ENCODE measurements at regions not wholly inside any gene's neighbourhood (a gene's known extent, or its start where the extent isn't known, plus 50 kb on each side); places are given as distances from the start of the nearest gene placed in this dataset.

GRCh38 chr13:90833951-90834350 is 513.5 kb upstream of the MIR17HG start:
- H3K27me3 Mint-ChIP-seq (ENCODE audit: low read depth in 2 of 2): no peaks in the 10 kb centered on the region
- DNase-seq (no peak), ATAC-seq (no peak)
- H3K9me3 ChIP-seq (ENCODE audit: control insufficient read depth, insufficient read depth, low read length): no peaks in the 10 kb centered on the region
- no peak overlapping the region for H3K4me3 ChIP-seq (ENCODE audit: low read length)
- H3K4me1 ChIP-seq (ENCODE audit: control insufficient read depth, insufficient read depth, low read length): no peaks in the 10 kb centered on the region
- H3K36me3 Mint-ChIP-seq: no peaks in the 10 kb centered on the region
- no peak overlapping the region for H3K27ac Mint-ChIP-seq
- no peaks in the 10 kb centered on the region for H3K27me3 ChIP-seq (ENCODE audit: control insufficient read depth, insufficient read depth, low read length)
- no peak overlapping the region for H3K4me3 Mint-ChIP-seq
- intact Hi-C loops (cut with micrococcal nuclease): no loop called here
- TF ChIP-seq CTCF (IDR thresholded peaks at IDR 0.05): no peak
- H3K27ac ChIP-seq (ENCODE audit: low read length): no peak overlapping the region
- no peaks in the 10 kb centered on the region for H3K4me1 Mint-ChIP-seq
- peaks cover 10 to 11% of the 10 kb centered on the region in 2 donors for H3K9me3 Mint-ChIP-seq
- H3K36me3 ChIP-seq (ENCODE audit: control insufficient read depth, insufficient read depth, low read length): no peaks in the 10 kb centered on the region

- no peak overlapping the region for H3K27ac ChIP-seq (ENCODE audit: low read length)
- Mint-ChIP-seq H3K9me3 (peaks cover 11% of the 10 kb centered on the region in 2 donors), H3K4me1 (no peaks in the 10 kb centered on the region), H3K36me3 (no peaks in the 10 kb centered on the region), H3K27ac (no peak overlapping the region), H3K27me3 (ENCODE audit: low read depth in 2 of 2) (no peaks in the 10 kb centered on the region), H3K4me3 (no peak overlapping the region)
- no peaks in the 10 kb centered on the region for H3K4me1 ChIP-seq (ENCODE audit: control insufficient read depth, insufficient read depth, low read length)
- ATAC-seq (no peak), DNase-seq (no peak)
- TF ChIP-seq CTCF (IDR thresholded peaks at IDR 0.05): no peak
- no peak overlapping the region for H3K4me3 ChIP-seq (ENCODE audit: low read length)
- no peaks in the 10 kb centered on the region for H3K36me3 ChIP-seq (ENCODE audit: control insufficient read depth, insufficient read depth, low read length)
- no peaks in the 10 kb centered on the region for H3K27me3 ChIP-seq (ENCODE audit: control insufficient read depth, insufficient read depth, low read length)
- intact Hi-C loops (cut with micrococcal nuclease): no loop called here
- H3K9me3 ChIP-seq (ENCODE audit: control insufficient read depth, insufficient read depth, low read length): no peaks in the 10 kb centered on the region
- 88% methylated on average over 4 of the region's 5 CpGs for WGBS (ENCODE audit: insufficient coverage)
These were observed 512.8 kb upstream of the MIR17HG start for GRCh38 chr13:90834700-90835099.

GRCh38 chr13:90835826-90836225 is 511.7 kb upstream of the MIR17HG start:
- TF ChIP-seq CTCF (IDR thresholded peaks at IDR 0.05): no peak
- no peak overlapping the region for H3K4me3 ChIP-seq (ENCODE audit: low read length)
- no peaks in the 10 kb centered on the region for H3K27me3 ChIP-seq (ENCODE audit: control insufficient read depth, insufficient read depth, low read length)
- Mint-ChIP-seq H3K4me3 (no peak overlapping the region), H3K9me3 (peaks cover 18 to 22% of the 10 kb centered on the region in 2 donors), H3K36me3 (no peaks in the 10 kb centered on the region), H3K27me3 (ENCODE audit: low read depth in 2 of 2) (no peaks in the 10 kb centered on the region), H3K27ac (no peak overlapping the region), H3K4me1 (no peaks in the 10 kb centered on the region)
- no peak overlapping the region for H3K27ac ChIP-seq (ENCODE audit: low read length)
- H3K9me3 ChIP-seq (ENCODE audit: control insufficient read depth, insufficient read depth, low read length): peaks cover 4% of the 10 kb centered on the region
- no peaks in the 10 kb centered on the region for H3K4me1 ChIP-seq (ENCODE audit: control insufficient read depth, insufficient read depth, low read length)
- H3K36me3 ChIP-seq (ENCODE audit: control insufficient read depth, insufficient read depth, low read length): no peaks in the 10 kb centered on the region
- no peak for ATAC-seq
- no peak for DNase-seq
- intact Hi-C loops (cut with micrococcal nuclease): no loop called here

GRCh38 chr13:90838317-90838960 is 509.0 kb upstream of the MIR17HG start:
- Histone ChIP-seq H3K27me3 (ENCODE audit: control insufficient read depth, insufficient read depth, low read length) (no peaks in the 10 kb centered on the region), H3K27ac (ENCODE audit: low read length) (no peak overlapping the region), H3K9me3 (ENCODE audit: control insufficient read depth, insufficient read depth, low read length) (peaks cover 4% of the 10 kb centered on the region), H3K4me1 (ENCODE audit: control insufficient read depth, insufficient read depth, low read length) (no peaks in the 10 kb centered on the region), H3K36me3 (ENCODE audit: control insufficient read depth, insufficient read depth, low read length) (no peaks in the 10 kb centered on the region), H3K4me3 (ENCODE audit: low read length) (no peak overlapping the region)
- Mint-ChIP-seq H3K27me3 (ENCODE audit: low read depth in 2 of 2) (no peaks in the 10 kb centered on the region), H3K27ac (no peak overlapping the region), H3K4me1 (no peaks in the 10 kb centered on the region), H3K9me3 (peaks cover 17 to 23% of the 10 kb centered on the region in 2 donors), H3K4me3 (no peak overlapping the region), H3K36me3 (no peaks in the 10 kb centered on the region)
- no peak for TF ChIP-seq CTCF (IDR thresholded peaks at IDR 0.05)
- ATAC-seq (no peak), DNase-seq (no peak)
- intact Hi-C loops (cut with micrococcal nuclease): no loop called here
- WGBS (ENCODE audit: insufficient coverage): 100% methylated on average over 2 of the region's 4 CpGs
